Osteocyte (in vitro differentiated cells): ENCODE measurements at regions not wholly inside any gene's neighbourhood (a gene's known extent, or its start where the extent isn't known, plus 50 kb on each side); places are given as distances from the start of the nearest gene placed in this dataset.
A peak's percentile ranks its signal among the peaks of the same experiment; 100 is the strongest.

Source experiments
- DNase-seq: peaks from one replicate; pipeline ENCODE4 v3.0.0; 2021; ENCODE audit warnings: mixed read lengths; ENCODE audit not compliant: unreplicated experiment; ENCODE audit errors: extremely low spot score
- H3K27ac Mint-ChIP-seq: one replicate; pipeline ENCODE4 v1.8.0; 2021; ENCODE audit warnings: mild to moderate bottlenecking, mixed read lengths; ENCODE audit not compliant: unreplicated experiment
- H3K27me3 Mint-ChIP-seq: one replicate; pipeline ENCODE4 v1.8.0; 2021; ENCODE audit warnings: mixed read lengths; ENCODE audit not compliant: unreplicated experiment
- H3K36me3 Mint-ChIP-seq: one replicate; pipeline ENCODE4 v1.8.0; 2021; ENCODE audit warnings: mixed read lengths; ENCODE audit not compliant: unreplicated experiment
- H3K4me1 Mint-ChIP-seq: one replicate; pipeline ENCODE4 v1.8.0; 2021; ENCODE audit warnings: mixed read lengths; ENCODE audit not compliant: unreplicated experiment
- H3K4me3 Mint-ChIP-seq: one replicate; pipeline ENCODE4 v1.8.0; 2021; ENCODE audit warnings: mild to moderate bottlenecking, moderate library complexity, mixed read lengths; ENCODE audit not compliant: unreplicated experiment
- H3K9me3 Mint-ChIP-seq: one replicate; pipeline ENCODE4 v1.8.0; 2021; ENCODE audit warnings: mixed read lengths; ENCODE audit not compliant: unreplicated experiment
- TF ChIP-seq, protein P1 (sequence below): fragments of 200-600 bp; sonication (generic); IDR thresholded peaks from 2 replicates; pipeline ENCODE4 v1.5.0; 2021; ENCODE audit warnings: antibody characterized with exemption, mild to moderate bottlenecking, moderate library complexity

DNA sequence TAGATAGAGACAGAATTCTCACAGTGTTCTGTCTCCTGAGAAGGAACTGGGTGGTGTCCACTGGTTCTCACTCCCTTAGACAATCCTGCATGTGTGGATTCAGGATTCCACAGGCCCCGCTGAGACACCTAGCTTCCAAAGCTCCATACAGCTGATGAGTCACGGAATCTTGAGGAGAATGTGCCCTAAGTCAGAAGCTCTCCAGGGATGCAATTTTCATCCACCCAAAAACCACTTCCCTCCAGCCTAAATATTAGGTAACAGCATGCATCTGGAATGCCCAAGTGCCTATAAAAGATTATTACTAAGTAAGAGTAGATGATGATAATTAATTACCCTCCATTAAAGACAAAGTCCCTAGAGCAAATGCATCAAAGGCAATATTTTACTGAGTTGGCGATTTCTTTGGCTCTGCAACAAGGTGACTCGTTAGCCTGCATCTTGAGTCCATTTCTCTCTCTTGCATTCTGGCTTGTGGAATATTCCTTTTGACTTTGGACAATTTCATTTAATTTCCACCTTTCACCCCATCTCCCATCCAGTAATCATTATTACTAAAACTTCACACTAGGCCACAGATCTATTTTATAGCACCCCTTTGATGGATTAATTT is 475.1 kb downstream of the TNS1 start:
- Mint-ChIP-seq H3K9me3 (no peaks in the 10 kb centered on the region), H3K36me3 (no peaks in the 10 kb centered on the region), H3K4me1 (peaks cover 14% of the 10 kb centered on the region), H3K4me3 (no peak overlapping the region), H3K27me3 (peaks cover 8% of the 10 kb centered on the region), H3K27ac (no peak overlapping the region)
- DNase-seq = no peak
- TF ChIP-seq, protein P1, sequence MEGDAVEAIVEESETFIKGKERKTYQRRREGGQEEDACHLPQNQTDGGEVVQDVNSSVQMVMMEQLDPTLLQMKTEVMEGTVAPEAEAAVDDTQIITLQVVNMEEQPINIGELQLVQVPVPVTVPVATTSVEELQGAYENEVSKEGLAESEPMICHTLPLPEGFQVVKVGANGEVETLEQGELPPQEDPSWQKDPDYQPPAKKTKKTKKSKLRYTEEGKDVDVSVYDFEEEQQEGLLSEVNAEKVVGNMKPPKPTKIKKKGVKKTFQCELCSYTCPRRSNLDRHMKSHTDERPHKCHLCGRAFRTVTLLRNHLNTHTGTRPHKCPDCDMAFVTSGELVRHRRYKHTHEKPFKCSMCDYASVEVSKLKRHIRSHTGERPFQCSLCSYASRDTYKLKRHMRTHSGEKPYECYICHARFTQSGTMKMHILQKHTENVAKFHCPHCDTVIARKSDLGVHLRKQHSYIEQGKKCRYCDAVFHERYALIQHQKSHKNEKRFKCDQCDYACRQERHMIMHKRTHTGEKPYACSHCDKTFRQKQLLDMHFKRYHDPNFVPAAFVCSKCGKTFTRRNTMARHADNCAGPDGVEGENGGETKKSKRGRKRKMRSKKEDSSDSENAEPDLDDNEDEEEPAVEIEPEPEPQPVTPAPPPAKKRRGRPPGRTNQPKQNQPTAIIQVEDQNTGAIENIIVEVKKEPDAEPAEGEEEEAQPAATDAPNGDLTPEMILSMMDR = no peak

DNA sequence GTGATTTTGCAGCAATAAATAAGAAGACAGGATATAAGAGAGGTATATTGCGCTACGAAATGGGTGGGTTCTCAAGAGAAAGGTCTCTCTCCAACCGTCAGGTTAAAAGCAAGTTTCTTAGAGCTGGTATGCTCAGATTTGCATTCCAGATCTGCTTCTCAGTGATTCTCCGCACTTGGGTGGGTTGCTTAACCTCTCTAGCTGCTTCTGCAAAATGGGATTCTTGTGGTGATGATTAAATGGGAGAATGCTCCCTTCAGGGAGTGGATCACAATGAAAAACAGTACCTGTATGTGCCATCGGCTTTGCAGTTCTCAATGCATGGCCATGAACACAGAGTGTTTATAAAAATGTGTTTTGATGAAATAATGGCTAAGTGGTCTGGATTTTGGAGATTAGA is 477.7 kb downstream of the TNS1 start:
- TF ChIP-seq, protein P1 = no peak
- H3K27ac Mint-ChIP-seq = no peak overlapping the region
- H3K9me3 Mint-ChIP-seq = no peaks in the 10 kb centered on the region
- no peak for DNase-seq
- H3K4me3 Mint-ChIP-seq = no peak overlapping the region
- H3K27me3 Mint-ChIP-seq = peaks cover 8% of the 10 kb centered on the region
- H3K36me3 Mint-ChIP-seq = no peaks in the 10 kb centered on the region
- H3K4me1 Mint-ChIP-seq = peaks cover 23% of the 10 kb centered on the region

DNA sequence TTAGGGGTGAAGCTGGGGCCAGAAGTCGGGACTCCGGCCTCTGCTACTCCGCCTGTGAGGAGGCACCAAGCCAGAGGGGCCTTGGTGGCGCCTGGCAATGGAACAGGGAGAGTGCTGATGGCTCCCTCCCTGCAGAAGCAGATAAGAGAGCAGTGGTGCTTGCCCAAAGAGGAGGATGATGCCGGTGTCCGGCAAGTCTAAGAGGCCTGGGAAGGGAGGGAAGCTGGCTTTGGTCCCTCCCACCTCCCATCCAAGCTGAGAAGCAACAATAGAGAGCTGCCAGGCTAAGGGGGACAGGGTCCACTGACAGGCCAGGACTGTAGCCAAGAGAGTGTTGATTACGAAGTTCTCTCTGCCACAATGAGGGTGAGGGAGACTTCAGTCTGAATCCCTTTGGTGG is 479.5 kb downstream of the TNS1 start:
- Mint-ChIP-seq H3K27ac (no peak overlapping the region), H3K36me3 (no peaks in the 10 kb centered on the region), H3K4me1 (peaks cover 27% of the 10 kb centered on the region), H3K9me3 (no peaks in the 10 kb centered on the region), H3K4me3 (no peak overlapping the region), H3K27me3 (peaks cover 8% of the 10 kb centered on the region)
- TF ChIP-seq, protein P1 = no peak
- no peak for DNase-seq

DNA sequence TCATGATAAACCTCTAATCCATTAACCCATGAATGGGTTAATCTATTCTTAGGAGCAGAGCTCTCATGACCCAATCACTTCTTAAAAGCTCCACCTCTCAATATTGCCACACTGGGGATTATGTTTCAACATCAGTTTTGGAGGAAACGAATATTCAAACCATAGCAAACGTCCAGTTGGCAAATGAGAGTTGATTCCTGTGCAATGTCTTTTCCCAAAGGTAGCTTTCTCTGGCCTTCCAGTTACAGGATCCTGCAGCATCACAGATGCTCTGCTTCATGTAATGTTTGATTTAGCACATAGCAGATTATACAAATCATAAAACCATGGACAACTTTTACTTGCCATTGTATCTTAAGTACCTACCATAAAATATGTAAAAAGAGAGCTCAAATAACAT is 481.0 kb downstream of the TNS1 start:
- Mint-ChIP-seq H3K27me3 (peaks cover 8% of the 10 kb centered on the region), H3K27ac (no peak overlapping the region), H3K9me3 (no peaks in the 10 kb centered on the region), H3K4me3 (no peak overlapping the region), H3K36me3 (no peaks in the 10 kb centered on the region), H3K4me1 (peaks cover 19% of the 10 kb centered on the region)
- no peak for DNase-seq
- TF ChIP-seq, protein P1 = no peak

DNA sequence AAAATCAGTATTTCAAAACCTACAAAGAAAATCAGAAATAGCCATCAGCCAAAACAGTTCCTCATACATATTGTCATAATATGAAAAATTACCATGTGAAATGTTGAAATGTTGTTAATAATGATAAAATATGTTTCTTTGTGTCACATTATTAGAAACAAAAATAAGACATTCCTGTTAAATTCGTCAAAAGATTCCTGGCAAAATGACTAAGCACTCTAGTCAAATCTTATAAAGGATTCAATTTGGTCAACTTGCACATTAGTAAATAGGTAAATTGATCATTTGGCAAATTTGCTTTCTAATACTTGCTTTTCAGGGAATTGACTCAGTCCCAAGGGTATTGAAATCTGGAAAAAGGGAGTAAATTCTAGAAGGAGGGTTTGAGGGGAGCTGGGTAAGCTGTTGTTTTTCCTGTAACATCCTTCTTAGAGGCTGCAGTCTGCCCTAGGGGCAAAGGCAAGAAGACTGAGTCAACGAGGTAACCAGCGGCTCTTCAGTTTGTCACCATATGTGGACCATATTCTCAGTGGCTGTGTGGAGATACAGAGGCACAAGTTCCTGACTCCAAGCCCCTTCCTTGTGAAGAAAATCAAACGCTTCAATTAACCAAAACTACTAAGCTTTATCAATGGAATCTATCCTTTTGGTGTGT is 482.3 kb downstream of the TNS1 start:
- Mint-ChIP-seq H3K4me3 (no peak overlapping the region), H3K27me3 (peaks cover 4% of the 10 kb centered on the region), H3K4me1 (peaks cover 23% of the 10 kb centered on the region), H3K36me3 (no peaks in the 10 kb centered on the region), H3K27ac (peak overlapping the region; percentile 73), H3K9me3 (no peaks in the 10 kb centered on the region)
- DNase-seq = no peak
- TF ChIP-seq, protein P1 = no peak
